ENCODE measurements at regions not wholly inside any gene's neighbourhood (a gene's known extent, or its start where the extent isn't known, plus 50 kb on each side); places are given as distances from the start of the nearest gene placed in this dataset.

GRCh38 chr2:32894119-32894728 lies 52.5 kb upstream of the LTBP1 start:
- peaks cover 0 to 5% (median 0%) of the 10 kb centered on the region in 4 donors for H3K9me3 ChIP-seq (ENCODE audit: control insufficient read depth in 4 of 4, insufficient read depth in 3 of 4, low read length in 3 of 4)
- WGBS, 2 donors = 86 to 91% methylated on average over 4 of the region's 4 CpGs

GRCh38 chr2:32895424-32895823 lies 51.3 kb upstream of the LTBP1 start:
- no peak for DNase-seq
- Histone ChIP-seq H3K27ac (ENCODE audit: low read depth in 1 of 2, low read length in 1 of 2) (no peak overlapping the region), H3K9ac (ENCODE audit: insufficient read depth in 1 of 2, low read length in 2 of 2) (no peak overlapping the region), H3K36me3 (ENCODE audit: control insufficient read depth in 4 of 4, insufficient read depth in 4 of 4, low read length in 4 of 4) (no peaks in the 10 kb centered on the region), H3K4me1 (ENCODE audit: control insufficient read depth in 5 of 5, insufficient read depth in 5 of 5, low read length in 5 of 5) (no peaks in the 10 kb centered on the region), H3K9me3 (ENCODE audit: control insufficient read depth in 4 of 4, insufficient read depth in 3 of 4, low read length in 3 of 4) (peaks cover 0 to 5% (median 0%) of the 10 kb centered on the region in 4 donors), H3K27me3 (ENCODE audit: control insufficient read depth in 3 of 3, insufficient read depth in 3 of 3, low read length in 2 of 3) (no peaks in the 10 kb centered on the region), H3K4me3 (no peak overlapping the region)
- 93 to 98% methylated on average over 1 of the region's 1 CpG for WGBS, 2 donors
- no peak for ATAC-seq (ENCODE audit: insufficient read depth, low FRiP score)
- no peak for TF ChIP-seq CTCF (IDR thresholded peaks at IDR 0.05; ENCODE audit: control extremely low read depth, extremely low read depth)

More at GRCh38 chr2:32894119-32894728, 52.5 kb upstream of the LTBP1 start:
- H3K27me3 ChIP-seq (ENCODE audit: control insufficient read depth in 3 of 3, insufficient read depth in 3 of 3, low read length in 2 of 3) = no peaks in the 10 kb centered on the region
- no peak overlapping the region for H3K9ac ChIP-seq (ENCODE audit: insufficient read depth in 1 of 2, low read length in 2 of 2)
- no peak overlapping the region for H3K4me3 ChIP-seq
- no peak overlapping the region for H3K27ac ChIP-seq (ENCODE audit: low read depth in 1 of 2, low read length in 1 of 2)
- TF ChIP-seq CTCF (IDR thresholded peaks at IDR 0.05; ENCODE audit: control extremely low read depth, extremely low read depth) = no peak
- ATAC-seq (ENCODE audit: insufficient read depth, low FRiP score) (no peak), DNase-seq (no peak)
- no peaks in the 10 kb centered on the region for H3K36me3 ChIP-seq (ENCODE audit: control insufficient read depth in 4 of 4, insufficient read depth in 4 of 4, low read length in 4 of 4)
- no peaks in the 10 kb centered on the region for H3K4me1 ChIP-seq (ENCODE audit: control insufficient read depth in 5 of 5, insufficient read depth in 5 of 5, low read length in 5 of 5)

All from lung (tissue), 11 donors.